GM21529 (cell line): ENCODE measurements at regions not wholly inside any gene's neighbourhood (a gene's known extent, or its start where the extent isn't known, plus 50 kb on each side); places are given as distances from the start of the nearest gene placed in this dataset.

Experiments
- ATAC-seq: cut with Tn5 transposase; IDR thresholded peaks from one replicate; pipeline ENCODE4 v1.9.1; 2021; ENCODE audit not compliant: unreplicated experiment

DNA sequence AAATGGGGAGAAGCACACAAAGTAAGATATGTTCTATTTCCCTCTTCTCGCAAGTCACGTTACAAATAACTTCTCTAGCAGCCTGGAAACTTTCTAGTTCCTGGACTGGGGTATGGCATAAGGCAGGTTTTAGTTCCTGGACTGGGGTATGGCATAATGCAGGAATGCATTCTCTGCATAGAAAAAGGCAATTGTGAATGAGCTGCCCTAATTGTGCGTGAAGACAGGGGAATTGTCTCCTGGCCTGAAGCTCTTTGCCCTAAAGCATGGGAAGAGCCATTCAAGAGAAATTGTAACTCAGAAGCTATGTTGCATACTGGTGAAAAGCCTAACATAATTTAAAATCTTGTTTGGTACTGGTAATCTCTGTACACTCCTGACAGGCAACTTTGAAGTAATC is 54.3 kb upstream of the CBLB start:
- no peak for ATAC-seq

DNA sequence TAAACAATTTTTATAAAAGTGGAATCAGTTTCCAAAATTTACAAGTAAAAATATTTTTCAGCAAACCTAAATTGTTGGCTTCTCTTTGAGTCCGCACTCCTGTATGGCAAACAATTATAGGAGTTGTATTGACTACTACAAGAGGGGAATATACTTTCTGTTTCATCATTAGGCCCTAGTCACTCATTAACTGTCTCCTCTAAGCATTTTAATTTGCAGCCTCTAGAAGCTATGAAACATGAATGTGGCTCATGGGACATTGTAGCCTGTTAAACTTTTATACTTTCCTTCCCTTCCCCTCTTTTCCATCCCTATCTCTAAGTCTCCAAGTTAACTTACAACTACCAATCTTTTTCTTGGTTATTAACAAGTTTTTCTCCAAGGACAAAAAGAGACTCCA is 58.9 kb upstream of the CBLB start:
- ATAC-seq, result no peak

DNA sequence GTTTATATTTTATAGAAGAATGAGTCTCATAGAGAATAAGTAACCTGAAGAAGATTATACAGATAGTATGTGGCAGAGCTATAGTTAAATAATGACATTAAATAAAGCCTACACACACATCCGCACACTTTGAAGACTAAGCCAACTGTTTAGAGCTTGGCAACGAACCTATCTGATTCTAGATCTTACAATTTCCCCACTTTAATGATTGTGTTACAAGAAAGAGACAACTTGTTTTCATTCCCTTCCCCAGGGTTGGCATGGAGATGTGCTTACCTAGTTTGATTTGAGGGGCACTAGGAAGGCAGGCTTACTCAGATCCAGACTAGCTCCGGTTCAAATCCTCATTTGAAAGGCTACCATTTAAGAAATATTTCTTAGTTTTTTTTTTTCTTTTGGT is 61.9 kb upstream of the CBLB start:
- ATAC-seq, result no peak

DNA sequence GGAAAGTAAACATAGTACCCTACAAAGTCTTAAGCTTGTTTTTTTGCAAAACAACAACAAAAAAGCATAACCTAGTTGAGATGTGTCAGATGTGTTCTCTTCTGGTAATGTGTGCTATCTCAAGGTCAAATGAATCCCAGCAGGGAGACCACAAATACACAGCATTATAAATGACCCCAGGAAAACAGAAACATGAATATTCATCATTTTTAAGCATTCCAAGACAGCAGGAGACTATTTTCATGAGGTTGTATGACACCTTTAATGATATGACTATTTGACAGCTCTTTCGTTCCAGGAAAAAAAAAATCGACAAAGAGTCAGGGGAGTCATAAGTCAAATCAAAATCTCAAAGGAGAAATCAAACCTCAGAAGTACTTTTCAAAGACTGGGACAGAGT is 62.7 kb upstream of the CBLB start:
- ATAC-seq, result no peak

DNA sequence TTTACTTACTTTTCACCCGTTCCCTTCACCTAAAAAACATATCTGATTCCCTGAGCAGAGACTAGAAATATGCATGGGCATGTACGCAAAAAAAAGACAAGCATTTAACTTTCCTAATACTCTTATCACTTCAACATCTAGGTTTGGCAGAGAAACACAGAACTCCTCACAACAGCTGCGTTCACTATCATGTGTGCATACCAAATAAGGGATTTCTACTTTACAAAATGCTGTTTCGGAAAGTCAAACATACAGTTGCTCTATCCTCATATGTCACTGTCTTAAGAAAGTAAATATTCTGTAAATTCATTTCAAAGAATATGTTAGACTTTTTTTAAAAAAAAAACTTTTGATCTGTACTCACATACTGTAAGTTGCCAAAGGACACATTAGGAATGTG is 65.1 kb upstream of the CBLB start:
- ATAC-seq, result no peak

DNA sequence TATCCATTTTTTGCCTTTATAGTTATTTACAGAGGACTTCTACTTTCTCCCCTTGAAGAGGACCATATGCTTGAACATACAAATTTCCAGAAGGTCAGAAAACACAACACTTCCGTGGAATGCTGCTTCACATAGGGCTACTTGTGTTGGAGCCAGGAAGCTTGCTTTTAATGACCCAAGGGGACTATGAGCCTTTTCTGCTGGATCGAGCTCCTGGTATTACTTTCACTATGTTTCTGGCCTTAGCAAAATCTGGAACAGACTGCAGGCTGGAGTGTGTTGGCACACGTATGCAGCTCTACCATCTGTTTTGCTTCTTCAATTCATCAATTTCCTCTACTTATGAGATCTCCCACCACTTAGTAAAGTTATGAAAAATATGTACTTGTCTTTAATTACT is 69.3 kb upstream of the CBLB start:
- ATAC-seq, result no peak

DNA sequence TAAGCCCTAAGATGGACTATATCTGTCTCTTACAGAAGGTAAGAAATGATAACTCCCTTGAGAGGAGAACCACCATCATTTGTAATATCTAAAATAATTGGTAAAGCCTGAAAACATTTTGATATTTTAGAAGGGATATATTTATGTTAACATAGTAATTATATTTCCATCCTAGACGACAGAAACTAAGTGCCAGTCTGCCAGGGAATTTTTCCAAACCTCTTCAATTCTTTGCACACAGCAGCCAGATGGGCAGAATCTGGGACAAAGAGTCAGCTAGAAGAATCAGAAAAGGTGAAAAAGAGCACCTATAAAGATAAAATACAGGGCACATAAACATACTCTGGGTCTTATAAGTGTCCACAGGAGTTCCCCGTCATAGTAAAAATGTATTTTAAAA is 70.0 kb upstream of the CBLB start:
- no peak for ATAC-seq

DNA sequence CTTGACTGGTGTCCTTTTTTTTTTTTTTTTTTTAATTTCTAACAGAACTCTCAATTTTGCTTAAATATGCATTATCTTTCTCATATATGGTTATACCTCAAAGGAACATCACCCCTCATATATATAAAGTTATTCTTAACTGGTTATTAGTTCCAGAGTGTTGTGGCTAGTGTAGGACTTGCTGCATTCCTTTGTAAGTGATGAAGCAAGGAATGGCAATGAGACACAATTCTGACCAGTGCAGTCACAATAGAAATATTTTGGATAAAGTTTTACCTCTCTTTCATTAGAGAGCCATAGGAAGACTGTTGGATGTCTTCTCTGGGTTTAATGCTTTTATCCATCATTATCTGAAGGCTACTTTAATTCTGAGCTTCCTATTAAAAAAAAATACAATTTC is 75.5 kb upstream of the CBLB start:
- no peak for ATAC-seq

DNA sequence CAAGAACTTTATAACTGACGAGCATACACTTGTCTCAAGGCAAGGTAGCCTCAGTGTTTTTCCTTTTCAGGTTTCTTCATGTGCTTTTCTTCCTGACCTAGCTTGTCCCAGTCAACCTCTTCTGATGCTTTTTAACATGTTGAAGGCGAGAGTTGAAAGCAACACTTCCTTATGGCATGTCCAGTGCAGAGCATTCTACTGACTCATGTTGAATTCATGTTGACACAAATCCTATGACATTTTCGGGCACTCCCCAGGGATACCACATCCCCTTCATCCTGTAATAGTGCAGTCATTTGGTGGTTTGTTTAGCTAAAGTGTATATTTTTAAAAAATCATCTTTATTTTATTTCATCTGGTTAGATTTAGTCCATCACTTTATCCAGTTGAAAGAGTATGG is 75.9 kb upstream of the CBLB start:
- no peak for ATAC-seq

DNA sequence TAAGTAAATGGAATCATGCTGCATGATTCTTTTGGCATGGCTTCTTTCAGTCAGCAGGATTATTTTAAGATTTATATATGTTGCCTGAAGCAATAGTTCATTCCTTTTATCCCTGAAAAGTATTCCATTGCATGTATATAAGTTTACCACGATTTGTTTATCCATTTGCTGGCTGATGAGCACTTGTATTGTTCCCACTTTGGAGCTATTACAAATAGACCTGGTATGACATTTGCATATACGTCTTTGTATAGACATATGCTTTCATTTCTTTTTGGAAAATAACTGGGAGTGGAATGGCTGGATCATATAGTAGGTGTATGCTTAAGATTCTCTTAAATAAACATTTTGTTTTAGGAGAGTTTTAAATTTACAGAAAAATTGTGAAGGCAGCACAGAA is 79.3 kb upstream of the CBLB start:
- ATAC-seq, result no peak

DNA sequence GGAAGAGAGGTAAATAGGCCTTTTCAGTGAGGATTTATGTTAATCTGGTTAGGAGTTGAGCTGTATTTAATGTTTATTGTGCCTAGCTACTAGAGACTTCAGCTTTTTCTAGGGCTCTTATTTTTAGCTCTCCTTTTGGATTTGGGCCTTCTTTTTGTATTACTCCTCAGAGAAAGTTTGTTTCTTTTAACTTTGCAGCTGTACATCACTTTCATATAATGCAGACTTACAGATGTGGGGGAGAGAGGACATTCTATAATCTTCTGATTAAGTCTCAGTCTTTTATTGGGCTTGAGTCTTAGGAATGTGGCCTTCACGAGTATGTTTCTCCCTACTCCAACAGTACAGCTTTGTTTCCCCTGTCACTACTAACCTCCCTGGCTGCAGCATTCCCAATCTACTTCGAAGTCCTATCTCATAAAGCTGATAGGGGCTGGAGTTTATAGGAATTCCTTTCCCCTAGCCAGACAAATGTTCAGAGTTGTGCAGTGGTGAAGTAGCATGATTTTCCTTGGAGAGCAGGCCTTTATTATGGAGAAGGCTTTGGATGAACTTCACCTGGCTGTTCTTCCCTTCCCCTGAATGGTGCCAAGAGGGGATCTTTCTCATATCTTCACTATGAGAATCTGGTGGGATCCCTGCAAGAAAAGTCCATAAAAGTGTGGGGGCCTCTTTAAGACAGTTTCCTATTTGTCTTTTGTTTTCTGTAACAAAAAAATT is 82.2 kb upstream of the CBLB start:
- ATAC-seq, result no peak

DNA sequence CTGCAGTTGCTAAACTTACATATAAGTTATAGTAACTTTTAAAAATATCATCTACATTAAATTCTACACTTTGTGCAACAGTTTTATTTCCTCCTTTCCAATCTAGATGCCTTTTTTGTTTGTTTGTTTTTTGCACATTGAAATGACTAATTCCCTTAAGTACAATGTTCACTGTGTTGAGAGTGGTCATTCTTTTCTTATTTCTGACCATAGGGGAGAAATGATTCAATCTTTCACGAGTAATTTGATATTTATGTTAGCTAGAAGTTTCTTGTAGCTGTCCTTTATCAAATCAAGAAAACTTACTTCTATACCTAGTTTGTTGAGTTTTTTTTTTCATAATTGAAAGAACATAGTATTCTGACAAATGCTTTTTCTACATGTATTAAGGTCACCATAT is 85.0 kb upstream of the CBLB start:
- no peak for ATAC-seq

DNA sequence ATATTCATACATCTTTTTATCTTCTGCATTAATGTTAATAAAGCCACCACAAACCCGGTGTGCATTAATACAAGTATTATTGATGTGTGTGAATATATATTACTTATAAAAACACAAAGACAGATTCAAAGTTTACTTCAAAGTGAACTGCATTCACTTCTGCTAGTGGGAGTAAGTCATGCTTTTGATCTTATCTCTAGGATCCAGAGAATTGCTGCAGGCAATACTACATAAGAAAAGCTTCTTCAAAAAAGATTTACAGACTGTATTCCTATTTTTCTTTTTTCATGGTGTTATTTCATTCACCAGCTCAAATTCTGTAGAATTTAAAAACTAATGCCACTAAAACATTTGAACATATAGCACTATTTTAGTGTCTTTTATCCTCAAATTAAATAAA is 87.5 kb upstream of the CBLB start:
- no peak for ATAC-seq

DNA sequence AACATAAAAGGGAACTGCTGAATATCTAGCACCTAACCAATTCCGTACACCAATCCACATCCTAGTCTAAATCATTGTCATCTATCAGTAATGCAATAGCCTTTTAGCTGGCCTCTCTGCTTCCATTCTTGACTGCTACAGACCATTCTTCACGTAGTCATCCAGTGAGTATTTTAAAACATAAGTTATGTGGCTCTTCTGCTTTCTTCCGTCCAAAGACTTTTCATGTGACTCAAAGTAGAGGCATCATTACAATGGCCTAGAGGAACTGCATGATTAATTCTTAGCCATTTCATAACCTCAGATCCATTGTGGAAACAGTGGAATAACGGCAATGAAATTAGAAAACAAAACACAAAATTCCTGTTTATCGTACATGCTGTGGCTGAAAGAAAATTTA is 88.9 kb upstream of the CBLB start:
- no peak for ATAC-seq

DNA sequence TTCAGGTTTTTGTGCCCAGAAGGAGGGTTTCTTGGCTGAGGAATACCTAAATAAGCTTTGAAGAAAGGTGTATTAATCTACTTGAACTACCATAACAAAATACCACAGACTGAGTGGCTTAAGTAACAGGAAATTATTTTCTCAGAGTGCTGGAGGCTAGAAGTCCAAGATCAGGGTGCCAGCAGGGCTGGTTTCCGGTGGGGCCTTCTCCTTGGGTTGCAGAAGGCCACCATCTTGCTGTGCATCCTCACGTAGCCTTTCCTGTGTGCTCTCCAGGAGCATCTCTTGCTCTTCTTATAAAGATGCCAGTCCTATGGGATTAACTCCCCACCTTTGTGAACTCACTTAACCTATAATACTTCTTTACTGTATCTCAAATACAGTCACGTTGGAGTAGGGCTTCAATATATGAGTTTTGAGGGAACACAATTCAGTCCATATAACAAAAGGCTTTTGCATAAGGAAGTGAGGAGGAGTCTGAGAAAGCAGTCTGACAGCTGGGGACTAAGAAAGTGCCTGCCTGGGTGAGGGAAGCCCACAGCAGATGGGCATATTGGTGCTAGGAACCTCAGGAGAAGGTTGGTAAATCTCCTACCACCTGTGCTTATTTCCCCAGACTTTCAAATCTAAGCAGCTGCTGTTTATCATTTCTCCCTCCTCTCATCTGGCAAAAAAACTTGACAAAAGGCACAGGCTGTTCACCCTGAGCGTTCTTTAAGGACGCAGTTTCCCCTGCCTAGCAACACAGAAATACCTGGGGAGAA is 89.6 kb upstream of the CBLB start:
- no peak for ATAC-seq

DNA sequence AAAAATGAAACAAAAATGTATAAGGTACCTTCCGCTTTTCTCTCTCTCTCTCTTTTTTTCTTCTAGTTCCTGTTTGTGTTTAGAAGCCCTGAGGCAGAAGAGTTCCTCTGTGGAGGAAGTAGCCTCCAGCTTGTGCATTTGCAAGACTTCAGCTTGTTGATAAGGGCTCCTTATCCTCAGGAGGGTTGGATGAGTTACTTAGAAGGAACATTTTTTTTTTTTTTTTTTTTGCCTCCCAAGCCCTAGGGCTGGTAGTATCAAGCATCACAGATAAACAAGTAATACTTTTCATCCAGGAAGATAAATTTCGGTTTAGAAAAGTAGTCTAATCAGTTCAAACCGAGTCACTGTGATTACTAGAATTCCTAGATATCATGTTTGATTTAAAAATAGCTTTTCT is 91.0 kb upstream of the CBLB start:
- no peak for ATAC-seq

DNA sequence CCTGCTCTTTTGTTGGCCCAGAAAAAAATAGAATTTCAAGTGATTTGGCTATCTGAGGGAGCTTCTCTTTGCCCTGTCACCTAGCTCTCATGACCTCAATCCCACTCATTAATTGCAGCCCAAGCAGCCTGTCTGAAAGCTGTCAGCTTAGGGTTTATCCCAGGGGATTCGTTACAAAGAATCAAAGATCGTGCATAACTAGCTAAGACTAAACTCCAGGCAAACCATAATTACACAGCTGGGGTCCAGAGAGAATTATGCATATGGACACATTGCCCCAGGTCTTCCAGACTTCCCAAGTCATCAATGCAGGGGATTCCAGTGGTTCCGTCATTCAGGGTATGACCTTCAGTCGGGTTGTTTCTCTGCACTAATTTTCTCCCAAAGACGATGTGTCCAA is 91.6 kb upstream of the CBLB start:
- no peak for ATAC-seq

DNA sequence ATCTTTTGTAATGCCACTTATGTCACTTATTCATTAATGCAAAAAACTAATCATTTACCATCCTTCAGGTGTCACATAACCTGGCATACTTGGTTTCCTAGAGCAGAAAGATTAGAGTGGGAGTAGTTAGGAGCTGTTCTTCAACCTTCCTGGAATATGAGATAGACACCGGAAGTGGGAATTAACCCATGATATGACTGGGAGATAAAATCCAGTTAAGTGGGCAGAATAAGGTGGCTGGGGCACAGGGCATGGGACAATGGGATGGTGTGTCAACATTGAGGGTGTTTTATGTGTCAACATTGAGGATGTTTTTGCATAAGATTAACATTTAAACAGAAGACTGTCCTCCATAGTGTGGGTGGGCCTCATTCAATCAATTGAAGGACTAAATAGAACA is 94.3 kb upstream of the CBLB start:
- ATAC-seq, result no peak

DNA sequence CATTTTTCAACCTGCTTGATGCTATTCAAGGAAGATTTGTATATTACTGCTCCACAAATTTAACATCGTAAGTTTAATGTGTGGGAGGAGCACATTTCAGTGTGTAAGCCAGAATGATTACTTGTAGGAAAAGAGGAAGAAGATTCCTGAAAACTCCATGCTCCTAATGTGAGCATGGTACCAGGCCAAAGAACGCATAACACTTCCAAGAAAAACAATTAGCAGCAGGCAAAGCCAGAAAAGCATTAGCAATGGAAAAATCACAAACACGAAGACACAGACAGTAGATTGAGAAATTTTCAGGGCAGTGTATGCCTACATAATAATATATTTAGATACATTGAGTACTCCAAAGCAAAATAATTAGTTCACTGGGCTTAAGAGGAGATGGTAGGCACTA is 96.6 kb upstream of the CBLB start:
- no peak for ATAC-seq

DNA sequence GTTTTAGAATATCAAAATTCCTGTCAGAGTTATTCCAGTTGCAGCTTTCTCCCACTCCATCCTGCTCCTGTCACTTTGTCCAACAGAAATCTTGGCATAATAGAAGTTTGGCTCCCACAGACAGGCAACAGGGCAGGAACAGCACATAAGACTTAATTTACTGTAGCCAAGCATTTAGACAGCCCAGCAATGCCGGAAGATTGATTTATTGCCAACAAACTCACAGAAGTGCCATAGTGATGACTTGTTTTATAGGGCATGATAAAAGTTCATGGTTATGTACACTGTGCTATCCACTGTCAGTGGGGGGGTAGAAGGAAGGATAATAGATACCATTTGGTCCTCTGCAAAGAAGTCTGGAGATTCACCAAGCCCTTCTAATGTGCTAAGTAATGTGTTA is 98.3 kb upstream of the CBLB start:
- ATAC-seq, result no peak

DNA sequence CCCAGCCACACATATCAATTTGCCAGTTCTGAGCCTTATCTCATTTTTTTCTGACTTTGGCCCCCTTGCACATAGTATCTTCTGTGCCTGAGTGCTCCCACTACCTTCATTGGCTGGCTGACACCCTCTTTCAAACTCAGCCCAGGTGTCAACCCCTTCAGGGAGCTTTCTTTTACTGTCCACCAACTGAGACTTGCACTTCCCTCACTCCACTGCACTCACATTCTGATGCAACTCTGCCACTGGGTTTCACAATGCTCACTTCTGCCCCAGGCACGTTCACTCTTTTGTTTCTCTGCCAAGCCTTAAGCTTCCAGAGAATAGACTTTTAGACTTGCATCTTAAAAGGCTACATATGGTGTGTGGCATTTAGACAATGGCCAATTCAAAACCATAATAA is 101.5 kb upstream of the CBLB start:
- no peak for ATAC-seq

DNA sequence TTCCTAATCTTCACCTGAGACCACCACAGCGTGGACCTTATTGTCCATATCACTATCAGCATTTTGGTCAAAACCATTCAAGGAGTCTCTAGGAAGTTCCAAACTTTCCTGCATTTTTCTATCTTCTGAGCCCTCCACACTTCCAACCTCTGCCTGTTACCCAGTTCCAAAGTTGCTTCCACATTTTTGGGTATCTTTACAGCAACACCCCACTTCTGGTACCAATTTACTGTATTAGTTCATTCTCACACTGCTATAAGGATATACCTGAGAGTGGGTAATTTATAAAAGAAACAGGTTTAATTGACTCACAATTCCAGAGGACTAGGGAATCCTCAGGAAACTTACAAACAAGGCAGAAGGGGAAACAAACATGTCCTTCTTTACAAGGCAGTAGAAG is 103.3 kb upstream of the CBLB start:
- ATAC-seq, result no peak

DNA sequence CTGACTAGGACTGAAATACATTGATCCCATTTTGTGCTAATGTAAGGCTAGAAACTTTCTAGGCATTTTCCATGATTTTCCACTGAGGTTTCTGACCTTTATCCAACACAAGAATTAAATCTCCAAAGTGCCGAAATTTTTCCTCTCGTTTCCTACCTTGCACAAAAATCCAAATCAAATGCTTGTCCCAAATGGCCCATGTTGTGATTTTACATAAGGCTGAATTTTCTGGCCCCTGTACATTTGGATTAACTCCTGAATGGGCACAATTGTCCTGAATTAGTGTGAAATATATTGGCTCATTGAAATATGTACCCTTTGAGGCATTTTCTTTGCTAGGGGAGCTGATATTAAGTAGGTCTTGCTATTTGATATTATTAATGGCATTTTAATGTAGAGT is 105.6 kb upstream of the CBLB start:
- no peak for ATAC-seq
